ENCODE measurements at regions not wholly inside any gene's neighbourhood (a gene's known extent, or its start where the extent isn't known, plus 50 kb on each side); places are given as distances from the start of the nearest gene placed in this dataset.

GRCh38 chr19:31678421-31678820, 329.2 kb upstream of the TSHZ3 start:
- ChIA-PET POLR2A (ENCODE audit: unreplicated experiment) (no interaction called here), CTCF (no interaction called here)
- Histone ChIP-seq H3K4me3 (ENCODE audit: insufficient read depth, low read depth, low read length) (no peak overlapping the region), H3K9me3 (ENCODE audit: control insufficient read depth, insufficient read depth, low read length) (no peaks in the 10 kb centered on the region), H3K56ac (ENCODE audit: extremely low read depth, insufficient read depth, low read length) (no peak overlapping the region), H2BK120ac (ENCODE audit: low read depth, low read length) (no peak overlapping the region), H4K20me1 (ENCODE audit: insufficient read depth, low read length) (no peaks in the 10 kb centered on the region), H2BK15ac (ENCODE audit: low read depth, low read length) (no peak overlapping the region), H4K8ac (ENCODE audit: low read depth in 2 of 2, low read length in 2 of 2) (no peak overlapping the region), H3K27ac (ENCODE audit: insufficient read depth, low read length) (no peak overlapping the region), H3K4ac (ENCODE audit: low read depth, low read length) (no peak overlapping the region), H4K5ac (ENCODE audit: low read depth, low read length) (no peak overlapping the region), H3K36me3 (ENCODE audit: control insufficient read depth, insufficient read depth, low read length) (no peaks in the 10 kb centered on the region), H2AK5ac (ENCODE audit: low read depth, low read length) (no peak overlapping the region), H3K9ac (ENCODE audit: low read depth, low read length) (no peak overlapping the region), H3K23ac (ENCODE audit: low read depth, low read length) (no peak overlapping the region), H3K14ac (replicated peaks; ENCODE audit: low read depth, low read length) (no peak overlapping the region), H2AFZ (replicated peaks; ENCODE audit: low read length, poor library complexity) (no peak overlapping the region), H3K4me2 (ENCODE audit: low read depth, low read length) (no peak overlapping the region), H3K4me1 (ENCODE audit: control insufficient read depth, insufficient read depth, low read length) (peaks cover 6% of the 10 kb centered on the region; the same call in 1 of the 2 replicates), H2BK20ac (ENCODE audit: low read depth, low read length) (no peak overlapping the region), H2AK9ac (replicated peaks; ENCODE audit: low read depth, low read length, poor library complexity) (no peak overlapping the region), H4K91ac (ENCODE audit: insufficient read depth, low read depth, low read length) (no peak overlapping the region), H3K27me3 (ENCODE audit: control insufficient read depth, insufficient read depth, low read length) (no peaks in the 10 kb centered on the region), H3K79me1 (ENCODE audit: low read depth in 1 of 2, low read length in 2 of 2) (no peaks in the 10 kb centered on the region), H3K9me1 (ENCODE audit: insufficient read depth, low read length) (no peaks in the 10 kb centered on the region), H2BK5ac (ENCODE audit: low read depth, low read length, poor library complexity, severe bottlenecking) (no peak overlapping the region), H3K18ac (ENCODE audit: low read depth, low read length) (no peak overlapping the region)
- dilution Hi-C loops (cut with HindIII; ENCODE audit: low sequenced_read_pairs, unreplicated experiment) (no loop called here), in situ Hi-C loops (cut with MboI; ENCODE audit: low sequenced_read_pairs) (no loop called here), intact Hi-C loops (cut with micrococcal nuclease) (no loop called here)
- 75% methylated on average over 2 of the region's 3 CpGs; no CpG with 5 or more reads in 1 of the 2 experiments for WGBS, 2 experiments (ENCODE audit: extremely low coverage in 2 of 2, insufficient read length in 1 of 2)
- no TSS peak for BruUV-seq (replicated peaks)
- ATAC-seq (ENCODE audit: low read depth) (no peak), DNase-seq (no peak)
- TF ChIP-seq, protein P1, sequence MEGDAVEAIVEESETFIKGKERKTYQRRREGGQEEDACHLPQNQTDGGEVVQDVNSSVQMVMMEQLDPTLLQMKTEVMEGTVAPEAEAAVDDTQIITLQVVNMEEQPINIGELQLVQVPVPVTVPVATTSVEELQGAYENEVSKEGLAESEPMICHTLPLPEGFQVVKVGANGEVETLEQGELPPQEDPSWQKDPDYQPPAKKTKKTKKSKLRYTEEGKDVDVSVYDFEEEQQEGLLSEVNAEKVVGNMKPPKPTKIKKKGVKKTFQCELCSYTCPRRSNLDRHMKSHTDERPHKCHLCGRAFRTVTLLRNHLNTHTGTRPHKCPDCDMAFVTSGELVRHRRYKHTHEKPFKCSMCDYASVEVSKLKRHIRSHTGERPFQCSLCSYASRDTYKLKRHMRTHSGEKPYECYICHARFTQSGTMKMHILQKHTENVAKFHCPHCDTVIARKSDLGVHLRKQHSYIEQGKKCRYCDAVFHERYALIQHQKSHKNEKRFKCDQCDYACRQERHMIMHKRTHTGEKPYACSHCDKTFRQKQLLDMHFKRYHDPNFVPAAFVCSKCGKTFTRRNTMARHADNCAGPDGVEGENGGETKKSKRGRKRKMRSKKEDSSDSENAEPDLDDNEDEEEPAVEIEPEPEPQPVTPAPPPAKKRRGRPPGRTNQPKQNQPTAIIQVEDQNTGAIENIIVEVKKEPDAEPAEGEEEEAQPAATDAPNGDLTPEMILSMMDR (conservative IDR thresholded peaks at IDR 0.05; ENCODE audit: low read depth, low read length): no peak
- TF ChIP-seq MAFK (IDR thresholded peaks at IDR 0.05; ENCODE audit: low read depth, low read length) (no peak), NFE2L2 (IDR thresholded peaks at IDR 0.05; ENCODE audit: low read depth, low read length) (no peak), MAZ (IDR thresholded peaks at IDR 0.05; ENCODE audit: borderline replicate concordance, low read depth, low read length) (no peak), RAD21 (IDR thresholded peaks at IDR 0.05; ENCODE audit: low read length) (no peak), MXI1 (IDR thresholded peaks at IDR 0.05; ENCODE audit: borderline replicate concordance, low read depth, low read length) (no peak), POLR2A (IDR thresholded peaks at IDR 0.05; ENCODE audit: low read depth, low read length) (no peak), BHLHE40 (IDR thresholded peaks at IDR 0.05; ENCODE audit: low read depth, low read length) (no peak)
- TF ChIP-seq, protein P2, sequence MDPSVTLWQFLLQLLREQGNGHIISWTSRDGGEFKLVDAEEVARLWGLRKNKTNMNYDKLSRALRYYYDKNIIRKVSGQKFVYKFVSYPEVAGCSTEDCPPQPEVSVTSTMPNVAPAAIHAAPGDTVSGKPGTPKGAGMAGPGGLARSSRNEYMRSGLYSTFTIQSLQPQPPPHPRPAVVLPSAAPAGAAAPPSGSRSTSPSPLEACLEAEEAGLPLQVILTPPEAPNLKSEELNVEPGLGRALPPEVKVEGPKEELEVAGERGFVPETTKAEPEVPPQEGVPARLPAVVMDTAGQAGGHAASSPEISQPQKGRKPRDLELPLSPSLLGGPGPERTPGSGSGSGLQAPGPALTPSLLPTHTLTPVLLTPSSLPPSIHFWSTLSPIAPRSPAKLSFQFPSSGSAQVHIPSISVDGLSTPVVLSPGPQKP (IDR thresholded peaks at IDR 0.05; ENCODE audit: borderline replicate concordance, low read depth, low read length): no peak
- TF ChIP-seq, protein P3, sequence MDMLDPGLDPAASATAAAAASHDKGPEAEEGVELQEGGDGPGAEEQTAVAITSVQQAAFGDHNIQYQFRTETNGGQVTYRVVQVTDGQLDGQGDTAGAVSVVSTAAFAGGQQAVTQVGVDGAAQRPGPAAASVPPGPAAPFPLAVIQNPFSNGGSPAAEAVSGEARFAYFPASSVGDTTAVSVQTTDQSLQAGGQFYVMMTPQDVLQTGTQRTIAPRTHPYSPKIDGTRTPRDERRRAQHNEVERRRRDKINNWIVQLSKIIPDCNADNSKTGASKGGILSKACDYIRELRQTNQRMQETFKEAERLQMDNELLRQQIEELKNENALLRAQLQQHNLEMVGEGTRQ (IDR thresholded peaks at IDR 0.05; ENCODE audit: low read depth, low read length): no peak

Data from IMR-90 (cell line).